Caco-2 (cell line): ENCODE measurements at regions not wholly inside any gene's neighbourhood (a gene's known extent, or its start where the extent isn't known, plus 50 kb on each side); places are given as distances from the start of the nearest gene placed in this dataset.

Experiments used
- BruUV-seq: library from RNA; stranded (reverse); fragments of 400-500 nt; replicated peaks from 2 replicates; lab custom pipeline; 2021; lab: Mats Ljungman, UMichigan
- CTCF ChIA-PET: fragments of 300-600 bp; sonication (Branson Sonifier 250); formaldehyde crosslinking; loops from one replicate; lab custom pipeline; 2022; ENCODE audit warnings: antibody characterized with exemption; lab: Charles Lee
- POLR2A ChIA-PET: fragments of 300-600 bp; sonication (Branson Sonifier 250); formaldehyde crosslinking; loops from one replicate; lab custom pipeline; 2022; ENCODE audit warnings: antibody characterized with exemption; lab: Charles Lee
- DNase-seq, 2 experiments: peaks; one replicate each; pipeline versions ENCODE4 v3.0.0 to v3.0.0-alpha.2; 2020 to 2022
- H3K27me3 ChIP-seq: replicated peaks from 2 replicates; pipeline ENCODE4 v1.6.0; 2011; ENCODE audit warnings: low read length; ENCODE audit not compliant: control insufficient read depth, insufficient read depth
- H3K36me3 ChIP-seq: 2 replicates; pipeline ENCODE4 v1.5.1; 2011; ENCODE audit warnings: low read length; ENCODE audit not compliant: control insufficient read depth, insufficient read depth
- H3K4me1 ChIP-seq: fragments of 250-450 bp; sonication (Bioruptor Pico); 2 replicates; pipeline ENCODE4 v1.5.1; 2020; ENCODE audit warnings: mild to moderate bottlenecking
- H3K4me3 ChIP-seq: 2 replicates; pipeline ENCODE4 v1.5.1; 2011; ENCODE audit warnings: low read depth, mild to moderate bottlenecking, control low read depth, low read length
- H3K9me3 ChIP-seq: fragments of 250-450 bp; sonication (Bioruptor Pico); 2 replicates; pipeline ENCODE4 v1.5.1; 2020; ENCODE audit warnings: mild to moderate bottlenecking, moderate library complexity
- H3K27ac Mint-ChIP-seq: one replicate; pipeline ENCODE4 v1.8.0; 2022; ENCODE audit warnings: mixed read lengths; ENCODE audit not compliant: unreplicated experiment
- H3K27me3 Mint-ChIP-seq: one replicate; pipeline ENCODE4 v1.8.0; 2022; ENCODE audit warnings: mixed read lengths; ENCODE audit not compliant: insufficient read depth, unreplicated experiment
- H3K36me3 Mint-ChIP-seq: one replicate; pipeline ENCODE4 v1.8.0; 2022; ENCODE audit warnings: mild to moderate bottlenecking, mixed read lengths; ENCODE audit not compliant: insufficient read depth, unreplicated experiment
- H3K4me1 Mint-ChIP-seq: one replicate; pipeline ENCODE4 v1.8.0; 2022; ENCODE audit warnings: low read depth, mixed read lengths; ENCODE audit not compliant: unreplicated experiment
- H3K4me3 Mint-ChIP-seq: one replicate; pipeline ENCODE4 v1.8.0; 2022; ENCODE audit warnings: mild to moderate bottlenecking, moderate library complexity, mixed read lengths; ENCODE audit not compliant: unreplicated experiment
- H3K9me3 Mint-ChIP-seq: one replicate; pipeline ENCODE4 v1.8.0; 2022; ENCODE audit warnings: mixed read lengths; ENCODE audit not compliant: unreplicated experiment
- CTCF ChIP-seq, 2 experiments: fragments of 200-600 bp in 1 of 2; IDR thresholded peaks; 1 replicate in 1 of 2; 2 replicates in 1 of 2; pipeline versions ENCODE4 v1.5.1 to v1.8.0; 2011 to 2022; ENCODE audit warnings: antibody characterized with exemption in 1 of 2, control low read depth in 1 of 2, inconsistent platforms in 1 of 2, low read depth in 1 of 2, low read length in 1 of 2, mild to moderate bottlenecking in 1 of 2, moderate library complexity in 1 of 2; ENCODE audit not compliant: insufficient read depth in 1 of 2, severe bottlenecking in 1 of 2, unreplicated experiment in 1 of 2
- intact Hi-C: fragments of 100-400 bp; cut with micrococcal nuclease; formaldehyde crosslinking; loops from one replicate; pipeline ENCODE4 v1.10.0; 2022; ENCODE audit not compliant: unreplicated experiment

DNA sequence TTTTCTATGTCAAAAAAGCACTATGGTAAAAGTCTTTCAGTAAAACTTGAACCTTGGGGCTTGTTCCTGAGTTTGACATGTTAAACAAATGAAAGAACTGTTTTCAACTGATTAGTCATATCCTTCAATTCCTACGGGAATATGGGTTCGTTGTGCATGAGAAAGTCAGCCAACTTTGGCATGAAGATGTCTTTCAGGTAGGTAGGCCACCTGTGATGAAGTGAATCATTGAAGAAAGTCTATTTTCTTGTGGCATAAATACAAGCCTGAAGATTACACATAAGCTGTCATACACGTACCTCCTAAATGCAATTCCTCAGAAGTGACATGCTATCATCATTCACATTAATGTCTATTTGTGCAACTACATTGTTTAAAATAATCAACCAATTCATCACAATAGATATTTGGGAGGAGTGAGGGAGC, 513.0 kb downstream of the IRS2 start:
- intact Hi-C loops: loop anchor here (5.0 to 10.0 kb wide), 2 partner anchors 54 to 511 kb away; partner anchors contain the start of gene IRS2
- no peaks in the 10 kb centered on the region for H3K27me3 Mint-ChIP-seq
- H3K27ac Mint-ChIP-seq: no peak overlapping the region
- BruUV-seq: no TSS peak
- TF ChIP-seq CTCF (IDR thresholded peaks at IDR 0.05; ENCODE audit: insufficient read depth in 1 of 2, low read depth in 1 of 2, low read length in 1 of 2, severe bottlenecking in 1 of 2, unreplicated experiment in 1 of 2): no peak
- H3K36me3 Mint-ChIP-seq: peaks cover 85% of the 10 kb centered on the region
- H3K4me3 Mint-ChIP-seq: peak overlapping the region; percentile 20
- DNase-seq: no peak
- peaks cover 9% of the 10 kb centered on the region for H3K9me3 Mint-ChIP-seq
- Histone ChIP-seq H3K4me1 (peaks cover 58% of the 10 kb centered on the region), H3K36me3 (no peaks in the 10 kb centered on the region), H3K9me3 (no peaks in the 10 kb centered on the region), H3K27me3 (no peaks in the 10 kb centered on the region), H3K4me3 (no peak overlapping the region)
- ChIA-PET POLR2A (interaction anchor here (1.3 to 2.8 kb wide), 2 partner anchors 9 to 16 kb away, joined by 8 to 10 read pairs; no protein-coding TSS in a partner anchor), CTCF (no interaction called here)
- peaks cover 61% of the 10 kb centered on the region for H3K4me1 Mint-ChIP-seq

GRCh38 chr13:109272595-109273325, 513.6 kb downstream of the IRS2 start:
- CTCF ChIA-PET: no interaction called here

More at GRCh38 chr13:109272595-109273325, 513.6 kb downstream of the IRS2 start:
- H3K9me3 ChIP-seq: no peaks in the 10 kb centered on the region
- Mint-ChIP-seq H3K27ac (peak overlapping the region; percentile 95), H3K27me3 (no peaks in the 10 kb centered on the region), H3K9me3 (peaks cover 3% of the 10 kb centered on the region), H3K4me3 (peak overlapping the region; percentile 63), H3K36me3 (peaks cover 87% of the 10 kb centered on the region), H3K4me1 (peaks cover 67% of the 10 kb centered on the region)
- H3K4me1 ChIP-seq: peaks cover 58% of the 10 kb centered on the region
- no peak for DNase-seq
- no peaks in the 10 kb centered on the region for H3K36me3 ChIP-seq
- no peak for TF ChIP-seq CTCF (IDR thresholded peaks at IDR 0.05; ENCODE audit: insufficient read depth in 1 of 2, low read depth in 1 of 2, low read length in 1 of 2, severe bottlenecking in 1 of 2, unreplicated experiment in 1 of 2)
- no TSS peak for BruUV-seq
- POLR2A ChIA-PET: interaction anchor here (2.8 kb wide), 1 partner anchor 16 kb away, joined by 8 read pairs; no protein-coding TSS in a partner anchor
- intact Hi-C loops: loop anchor here (5.0 to 10.0 kb wide), 2 partner anchors 55 to 512 kb away; partner anchors contain the start of gene IRS2
- H3K4me3 ChIP-seq: no peak overlapping the region
- no peaks in the 10 kb centered on the region for H3K27me3 ChIP-seq
